HUDEP-2 (cell line): ENCODE measurements at regions not wholly inside any gene's neighbourhood (a gene's known extent, or its start where the extent isn't known, plus 50 kb on each side); places are given as distances from the start of the nearest gene placed in this dataset.

Experiments used
- DNase-seq, 76 experiments: peaks; one replicate each; lab custom pipeline; 2025; ENCODE audit not compliant: unreplicated experiment in 76 of 76; lab: John Stamatoyannopoulos, UW

DNA sequence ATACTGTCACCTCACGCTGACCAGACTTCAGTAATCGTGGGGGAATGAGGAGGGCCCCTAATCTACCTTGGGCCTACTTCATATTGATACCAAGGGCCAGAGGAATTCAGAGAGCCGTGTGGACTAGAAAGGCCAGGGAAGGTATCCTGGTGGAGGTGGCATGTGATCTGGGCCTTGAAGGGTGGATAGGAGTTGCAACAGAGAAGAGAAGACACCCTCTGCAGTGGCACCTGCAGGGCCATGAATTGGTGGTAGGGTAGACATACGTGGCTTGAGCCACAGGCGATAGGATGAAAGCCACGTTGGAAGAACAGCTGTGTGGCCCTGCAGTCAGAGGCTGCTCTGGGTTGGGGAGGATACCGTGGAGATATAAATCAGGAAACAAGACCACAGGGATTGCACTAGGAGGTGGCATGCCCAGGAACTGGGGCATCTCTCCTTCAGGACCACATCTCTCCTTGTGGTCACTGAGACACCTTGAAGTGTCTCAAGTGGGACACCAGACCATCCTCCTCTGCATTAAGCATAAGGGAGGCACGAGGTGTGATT, 141.4 kb downstream of the CYP26B1 start:
- DNase-seq, result no peak

DNA sequence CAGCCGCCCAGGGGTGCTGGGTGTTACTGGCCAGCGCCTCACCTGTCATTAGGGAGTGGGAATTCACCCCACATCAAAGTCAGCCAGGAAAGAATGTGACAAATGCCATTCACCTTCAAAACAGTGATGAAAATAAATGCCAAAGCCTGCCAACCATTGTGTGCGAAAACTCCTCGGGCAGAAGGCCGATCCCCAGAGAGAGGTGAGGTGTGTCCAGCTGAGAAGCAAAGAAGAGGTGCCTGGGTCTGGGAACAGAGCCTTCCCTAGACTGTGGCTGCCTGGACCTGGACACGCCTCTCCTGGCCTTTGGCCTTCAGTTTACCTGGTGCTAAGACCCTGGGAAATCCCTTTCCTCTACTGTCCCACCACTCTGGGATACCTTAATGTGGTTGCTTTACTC, 142.7 kb downstream of the CYP26B1 start:
- DNase-seq, result no peak

DNA sequence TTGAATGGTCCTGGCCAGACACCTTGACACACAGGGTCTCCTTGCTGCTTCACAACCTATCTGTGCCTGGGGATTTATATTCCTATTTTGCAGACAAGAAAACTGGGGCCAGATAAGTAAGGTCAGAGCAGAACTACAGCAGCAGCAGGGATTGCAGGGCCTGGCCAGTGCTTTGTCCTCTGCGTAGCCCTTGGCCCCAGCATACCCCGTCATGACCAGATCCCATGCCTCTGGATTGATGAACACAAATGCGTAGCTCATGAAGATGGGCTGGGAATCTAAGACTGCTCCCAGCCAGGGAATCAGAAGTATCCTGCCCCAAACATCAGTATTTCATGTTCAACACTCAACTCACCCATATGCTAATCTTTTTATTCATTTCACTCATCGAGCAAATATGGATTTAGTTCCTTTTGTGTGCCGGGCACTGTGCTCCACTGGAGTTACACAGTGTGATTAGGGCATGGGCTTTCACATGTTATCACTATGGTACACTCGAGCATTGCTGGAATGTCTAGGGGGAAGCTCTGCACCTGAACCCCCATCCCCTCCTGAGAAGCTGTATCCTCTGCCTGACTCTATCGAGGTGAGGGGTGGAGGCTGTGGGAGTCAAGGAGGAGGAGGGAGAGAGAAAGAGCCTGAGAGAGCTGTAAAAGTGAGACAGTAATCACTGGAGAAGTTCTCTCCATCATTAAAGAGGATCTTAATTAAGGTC, 143.3 kb downstream of the CYP26B1 start:
- no peak for DNase-seq

DNA sequence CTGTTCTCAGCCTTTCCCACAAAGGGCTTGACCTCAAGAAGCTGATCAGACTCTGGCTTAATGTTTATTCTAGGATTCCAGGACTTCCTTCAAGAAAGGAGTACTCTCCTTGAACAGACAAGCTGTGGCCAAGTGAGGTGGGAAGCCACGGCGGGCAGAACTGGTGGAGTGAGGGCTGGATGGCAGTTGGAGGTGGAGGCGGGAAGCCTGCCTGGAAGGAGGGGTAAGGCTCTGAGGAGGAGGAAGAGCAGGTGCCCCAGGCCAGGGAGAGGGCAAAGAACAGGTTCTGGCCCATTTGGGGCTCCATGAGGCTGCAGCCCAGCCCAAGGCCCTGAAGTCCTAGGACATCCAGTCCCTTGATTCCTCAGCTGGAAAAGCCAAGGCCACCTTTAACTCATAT, 143.9 kb downstream of the CYP26B1 start:
- no peak for DNase-seq

DNA sequence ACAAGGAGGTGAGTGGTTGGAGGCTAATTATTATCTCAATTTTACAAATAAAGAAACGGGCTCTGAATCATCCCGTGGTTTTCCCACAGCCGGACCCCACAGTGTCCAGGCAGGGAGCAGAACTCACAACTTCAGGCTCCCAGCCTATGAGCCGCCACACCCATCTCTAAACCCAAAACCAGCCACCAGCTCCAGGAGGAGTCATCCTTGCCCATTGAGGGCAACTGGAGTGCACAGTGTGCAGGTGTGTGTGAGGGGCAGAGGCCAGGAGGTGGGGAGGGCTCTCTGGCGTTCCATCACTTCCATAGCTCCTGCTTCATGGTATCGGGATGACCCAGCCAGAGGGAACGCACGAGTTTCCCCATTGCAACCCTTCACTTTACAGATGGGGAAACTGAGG, 144.5 kb downstream of the CYP26B1 start:
- DNase-seq, result no peak

DNA sequence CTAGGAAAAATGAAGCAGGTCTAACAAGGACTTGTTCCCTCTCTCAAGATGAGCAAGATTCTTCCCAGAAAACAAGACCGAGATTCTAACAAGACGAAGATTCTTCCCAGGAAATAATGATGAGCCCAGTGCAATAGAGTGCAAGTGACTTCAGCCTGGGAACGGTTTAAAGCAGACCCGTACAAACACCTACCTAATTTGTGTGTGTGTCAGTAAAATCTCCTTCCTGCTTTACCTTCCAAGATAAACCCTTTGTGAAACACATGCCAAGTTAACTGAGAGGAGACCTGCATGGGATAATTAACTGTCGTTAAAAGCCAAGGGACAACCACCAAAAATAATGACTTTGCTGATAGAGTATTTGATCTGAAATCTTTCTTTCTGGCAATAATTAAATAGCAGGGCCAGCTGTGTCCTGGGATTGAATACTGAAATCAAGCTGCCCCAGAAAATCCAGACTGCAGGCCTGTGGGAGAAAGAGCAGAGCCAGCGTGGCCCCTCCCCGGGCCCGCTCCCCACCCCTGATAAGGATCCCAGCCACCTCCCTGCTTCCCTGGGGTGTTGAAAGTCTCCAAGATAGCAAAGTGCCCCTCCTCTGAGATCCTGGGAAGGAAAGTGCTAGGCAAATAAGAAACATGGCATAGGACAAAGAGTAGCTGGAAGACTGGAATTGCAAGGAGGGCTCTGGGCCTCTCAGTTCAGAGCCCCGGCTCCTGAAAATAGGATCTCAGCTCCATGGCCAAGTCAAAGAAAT, 145.5 kb downstream of the CYP26B1 start:
- DNase-seq, result no peak

DNA sequence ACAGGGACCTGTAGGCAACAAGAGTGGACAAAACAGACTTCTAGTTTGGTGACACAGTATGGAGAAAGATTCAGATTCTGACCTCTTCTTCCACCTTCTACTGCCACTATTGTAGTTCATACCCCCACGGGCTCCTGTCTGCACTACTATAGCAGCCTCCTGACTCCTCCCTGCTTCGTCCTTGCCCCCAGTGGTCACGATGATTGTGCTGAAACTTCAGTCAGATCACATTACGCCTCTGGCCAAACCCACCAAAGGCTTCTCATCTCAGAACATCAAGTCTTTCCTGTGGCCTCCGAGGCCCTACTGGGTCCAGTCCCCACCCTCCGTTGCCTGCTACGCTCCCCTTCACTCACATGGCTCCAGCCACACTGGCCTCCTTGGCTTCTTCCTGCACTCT, 147.6 kb downstream of the CYP26B1 start:
- no peak for DNase-seq

DNA sequence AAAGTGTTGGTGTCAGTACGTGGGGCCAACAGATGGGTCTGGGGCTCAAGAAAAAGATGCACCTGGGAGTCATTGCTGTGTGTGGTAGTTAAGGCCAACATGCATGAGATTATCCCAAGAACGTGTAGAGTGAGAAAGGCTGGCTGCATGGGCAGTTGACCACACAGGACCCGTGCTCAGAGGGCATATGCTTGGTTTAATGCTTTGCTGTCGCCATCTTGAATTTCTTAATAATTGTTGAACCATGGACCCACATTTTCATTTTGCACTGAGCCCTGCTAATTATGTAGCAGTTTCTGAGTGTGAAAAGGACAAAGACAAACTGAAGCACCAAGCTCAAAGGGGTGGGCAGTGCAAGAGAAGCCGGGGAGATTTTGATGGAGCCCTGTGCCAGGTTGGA, 148.1 kb downstream of the CYP26B1 start:
- no peak for DNase-seq

DNA sequence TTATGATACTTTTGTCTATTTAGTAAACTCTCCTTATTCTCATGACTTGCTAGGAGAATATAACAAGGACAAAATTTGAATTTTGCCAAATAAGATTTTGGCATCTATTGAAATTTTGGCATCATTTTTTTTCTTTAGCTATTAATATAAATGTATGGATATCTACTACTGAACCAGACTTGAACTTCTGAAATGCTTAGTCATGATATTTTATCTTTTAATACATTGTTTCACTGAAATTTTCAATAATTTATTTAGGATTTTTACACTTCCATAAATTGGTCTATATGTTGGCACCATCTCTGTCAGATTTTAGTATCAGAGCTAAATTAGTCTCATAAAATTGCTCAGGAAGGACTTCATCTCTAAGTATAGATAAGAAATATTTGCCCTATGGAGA, 149.8 kb downstream of the CYP26B1 start:
- no peak for DNase-seq

DNA sequence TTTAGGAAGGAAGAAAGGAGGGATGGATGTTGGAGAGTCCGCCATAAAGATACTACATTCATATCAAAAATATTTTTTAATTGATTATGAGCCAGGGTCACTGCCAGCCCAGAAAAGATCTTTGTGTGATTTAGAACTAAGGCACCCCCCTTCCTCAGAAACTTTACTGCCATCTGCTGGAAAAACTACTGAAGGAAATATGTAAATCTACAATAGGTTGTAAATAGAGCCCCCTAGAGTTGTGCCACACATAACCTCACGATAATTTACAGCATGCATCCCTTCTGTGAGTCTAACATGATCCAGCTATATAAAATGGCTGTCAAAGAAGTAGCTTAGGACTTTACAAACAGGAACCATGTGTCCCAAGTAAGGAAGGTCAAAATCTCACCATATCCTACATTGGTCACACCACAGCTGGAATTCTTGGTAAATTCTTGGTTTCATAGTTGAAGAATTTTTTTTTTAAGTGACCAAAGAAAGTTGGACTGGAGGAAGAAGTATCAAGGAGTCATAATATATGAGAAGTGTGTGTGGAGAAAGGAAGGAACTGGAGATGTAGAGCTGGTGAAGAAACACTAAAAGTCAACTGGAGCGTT, 152.5 kb downstream of the CYP26B1 start:
- DNase-seq, result peak in 11 of 76 experiments; percentile 5 to 21 (median 10)

DNA sequence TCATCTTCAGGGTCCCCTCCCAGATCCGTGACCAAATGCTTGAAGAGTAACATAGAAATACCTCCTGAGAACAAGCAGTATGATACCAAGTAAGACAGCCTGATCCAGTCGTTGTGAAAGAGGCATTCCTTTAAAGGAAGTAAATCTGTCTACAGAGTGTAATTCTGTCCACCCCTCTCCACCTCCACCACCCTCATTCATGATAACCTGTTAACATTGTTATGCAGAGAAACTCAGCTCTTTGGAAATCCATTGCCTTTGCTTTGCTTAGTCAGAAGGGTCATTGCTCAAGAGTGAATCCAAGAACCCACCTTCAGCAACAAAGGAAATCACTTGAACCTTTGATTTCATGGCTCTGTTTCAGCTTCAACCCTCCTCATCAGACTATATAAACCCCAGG, 155.6 kb downstream of the CYP26B1 start:
- DNase-seq, result no peak

DNA sequence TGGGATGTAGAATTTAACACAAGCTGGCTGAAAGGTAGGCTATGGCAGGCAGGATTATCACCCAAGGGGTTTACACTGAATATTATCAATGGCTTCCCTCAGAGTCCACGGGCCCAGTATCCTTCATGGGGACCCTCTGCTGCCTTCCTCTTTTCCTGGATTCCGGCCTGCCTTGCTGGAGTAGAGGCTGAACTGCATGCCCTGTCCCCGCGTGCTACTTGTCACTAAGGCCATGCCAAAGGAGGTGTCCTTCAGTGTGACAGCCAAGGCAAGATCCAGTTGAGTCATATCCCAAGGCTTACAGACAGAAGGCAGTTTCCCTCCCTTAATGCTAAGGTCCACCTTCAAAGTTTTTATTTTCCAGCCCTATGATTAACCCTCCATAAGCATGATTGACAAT, 156.3 kb downstream of the CYP26B1 start:
- no peak for DNase-seq

DNA sequence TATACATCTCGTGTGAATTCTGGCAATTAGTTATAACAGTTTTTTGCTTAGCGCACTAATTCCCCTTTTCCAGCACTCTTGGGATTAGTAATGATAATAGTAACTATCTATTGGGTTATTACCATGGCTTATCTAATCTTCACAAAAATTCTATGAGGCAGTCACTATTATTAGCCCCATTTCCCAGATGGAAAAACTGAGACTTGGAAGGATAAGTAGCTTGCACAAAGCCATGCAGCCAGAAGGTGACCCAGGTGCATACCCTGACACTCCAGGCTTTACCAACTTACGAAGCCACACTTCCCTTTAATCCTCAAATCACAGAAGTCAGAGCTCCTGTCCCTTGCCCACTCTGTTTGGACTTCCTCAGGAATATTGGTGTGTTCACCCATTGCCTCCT, 156.8 kb downstream of the CYP26B1 start:
- no peak for DNase-seq

DNA sequence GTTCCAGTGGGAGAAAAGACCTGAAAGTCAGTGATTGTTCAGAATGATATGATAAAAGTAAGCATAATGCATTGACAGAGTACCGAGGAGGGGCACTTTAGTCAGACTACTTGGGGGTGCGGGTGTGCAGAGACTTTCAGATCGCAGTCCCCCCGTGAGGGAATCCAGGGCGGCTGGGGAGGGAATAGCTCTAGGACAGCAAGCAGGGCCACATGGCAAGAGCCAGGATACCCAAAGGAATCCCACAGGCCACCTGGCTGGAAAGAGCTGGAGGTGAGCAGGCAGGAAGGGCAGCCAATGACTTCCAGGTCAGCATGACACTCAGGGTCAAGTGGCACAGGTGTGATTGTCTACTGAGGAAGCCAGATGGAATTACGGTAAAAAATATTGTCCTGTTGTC, 157.5 kb downstream of the CYP26B1 start:
- no peak for DNase-seq

DNA sequence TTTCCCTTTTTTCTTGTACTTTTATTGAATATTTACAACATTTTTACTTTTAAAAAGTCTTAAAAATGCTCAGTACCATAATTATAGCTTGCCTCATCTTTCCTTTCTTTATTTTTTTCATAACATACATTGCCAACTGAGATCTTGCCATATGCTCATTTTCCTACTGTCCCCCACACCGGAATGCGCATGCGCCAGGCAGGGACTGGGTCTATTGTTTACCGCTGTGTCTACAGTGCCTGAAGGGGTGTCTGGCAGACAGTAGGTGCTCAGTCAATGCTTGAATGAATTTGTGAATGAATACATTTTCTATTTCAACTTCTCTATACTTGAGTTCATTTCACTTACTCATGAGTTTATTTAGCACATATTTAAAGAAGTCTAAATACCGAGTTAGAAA, 158.0 kb downstream of the CYP26B1 start:
- DNase-seq, result no peak

DNA sequence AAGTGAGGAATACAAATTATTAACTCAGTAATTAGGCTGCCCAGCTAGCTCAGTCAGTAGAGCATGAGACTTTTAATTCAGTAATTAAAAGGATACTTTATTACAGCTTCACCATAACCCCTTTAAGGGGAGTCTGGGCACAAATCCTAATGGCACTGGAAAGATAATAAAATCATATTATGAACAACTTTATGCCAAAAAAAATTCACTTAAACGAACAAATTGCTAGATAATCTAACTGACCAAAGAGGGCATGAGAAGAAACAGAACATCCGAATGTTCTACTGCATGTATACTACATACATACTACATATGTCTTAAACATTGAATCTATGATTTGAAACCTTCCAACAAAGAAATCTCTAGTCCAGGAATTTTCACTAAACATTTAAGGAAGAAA, 159.5 kb downstream of the CYP26B1 start:
- no peak for DNase-seq

DNA sequence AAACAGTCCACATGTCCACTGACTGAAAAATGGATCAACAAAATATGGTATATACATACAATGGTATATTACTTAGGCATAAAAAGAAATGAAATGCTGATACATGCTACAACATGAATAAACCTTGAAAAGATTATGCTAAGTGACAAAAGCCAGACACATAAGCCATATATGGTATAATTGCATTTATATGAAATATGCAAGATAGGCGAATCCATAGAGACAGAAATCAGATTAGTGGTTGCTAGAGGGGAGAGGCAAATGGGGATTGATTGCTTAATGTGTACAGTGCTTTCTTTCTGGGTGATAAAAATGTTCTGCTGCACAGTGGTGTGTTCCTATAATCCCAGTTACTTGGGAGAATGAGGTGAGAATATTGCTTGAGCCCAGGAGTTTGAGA, 171.0 kb downstream of the CYP26B1 start:
- DNase-seq, result no peak

DNA sequence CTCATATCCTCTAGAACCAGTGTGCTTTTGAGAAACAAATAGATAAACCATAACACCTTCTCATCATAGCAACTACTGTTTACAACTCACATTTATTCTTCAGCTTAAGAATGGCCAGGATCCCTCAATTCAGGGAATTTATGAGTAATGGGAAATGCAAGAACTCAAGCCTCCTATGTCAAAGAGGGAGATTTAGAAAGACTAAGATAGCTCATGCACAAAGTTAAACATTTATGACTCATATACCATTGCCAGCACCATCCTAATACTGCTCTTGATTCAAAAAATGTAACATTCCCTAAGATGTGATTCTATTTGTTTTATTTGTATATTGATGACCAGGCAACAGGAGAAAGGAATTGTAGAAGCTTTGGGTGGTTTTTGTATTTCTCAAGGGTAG, 172.8 kb downstream of the CYP26B1 start:
- no peak for DNase-seq

DNA sequence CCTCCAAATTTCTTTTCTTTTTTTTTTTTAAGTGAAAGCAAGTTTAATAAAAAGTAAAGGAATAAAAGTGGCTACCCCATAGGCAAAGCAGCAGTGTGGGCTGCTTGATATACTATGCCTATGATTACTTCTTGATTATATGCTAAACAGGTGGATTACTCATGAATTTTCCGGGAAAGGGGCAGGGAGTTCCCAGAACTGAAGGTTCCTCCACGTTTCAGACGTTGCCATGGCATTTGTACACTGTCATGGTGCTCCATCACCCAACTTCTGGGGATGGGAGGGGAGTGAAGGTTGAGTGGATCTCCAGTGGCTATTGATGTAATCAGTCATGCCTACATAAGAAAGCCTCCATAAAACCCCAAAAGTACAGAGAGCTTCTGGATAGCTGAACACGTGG, 176.2 kb downstream of the CYP26B1 start:
- peak in 11 of 76 experiments; percentile 3 to 33 (median 7) for DNase-seq

DNA sequence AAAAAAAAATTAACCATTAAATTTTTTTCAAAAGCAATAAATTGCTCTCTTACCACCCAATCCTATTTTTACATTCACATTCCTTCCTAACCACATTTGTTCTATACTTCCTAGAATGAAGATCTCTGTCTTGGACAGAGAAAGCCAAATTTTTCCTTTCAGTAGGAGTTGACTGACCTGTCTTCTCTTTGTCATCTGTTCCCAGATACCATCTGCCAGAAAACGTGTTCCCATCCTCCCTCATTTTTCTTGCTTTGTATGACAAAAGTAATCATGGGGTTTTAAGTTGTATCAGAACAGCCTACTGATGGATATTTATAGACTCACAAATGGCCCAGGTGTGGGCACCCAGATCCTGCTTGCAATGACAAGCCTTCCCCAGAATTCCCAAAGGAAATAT, 182.1 kb downstream of the CYP26B1 start:
- DNase-seq, result no peak

DNA sequence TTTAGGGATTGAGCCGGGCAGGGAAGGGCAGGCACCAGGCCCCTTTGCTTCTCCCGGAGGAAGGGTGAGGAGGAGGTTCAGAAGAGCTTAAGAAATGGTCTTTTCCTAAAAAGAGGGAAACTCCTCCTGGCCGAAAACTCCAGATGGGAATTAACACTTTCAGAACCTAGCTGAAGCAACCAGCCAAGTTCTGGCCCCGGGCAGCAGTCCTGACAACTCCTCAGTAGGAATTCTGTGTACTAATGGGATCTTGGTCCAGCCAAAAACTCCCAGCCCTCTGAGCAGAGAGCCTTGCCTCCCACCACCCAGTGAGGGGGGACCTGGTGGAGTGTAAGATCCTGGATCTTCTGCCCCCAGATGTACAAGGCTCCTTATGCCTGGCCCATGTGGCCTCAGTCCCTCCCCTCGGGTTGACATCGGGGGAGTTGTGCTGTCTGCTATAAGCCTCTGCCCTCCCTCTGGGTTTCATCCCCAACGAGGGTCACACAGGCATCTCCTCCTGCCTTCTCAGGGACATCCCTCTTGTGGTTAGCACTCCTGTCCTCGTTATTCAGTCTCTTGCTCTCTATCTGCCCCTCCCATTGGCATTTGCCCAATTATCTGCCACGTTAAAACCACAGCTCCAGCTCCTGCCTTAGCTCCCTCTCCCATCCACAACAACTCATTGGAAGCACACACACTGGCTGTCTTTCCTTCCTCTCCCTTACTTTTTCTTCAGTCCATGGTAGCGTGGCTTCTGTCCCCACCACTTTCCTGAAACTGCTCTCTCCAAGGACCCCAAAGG, 184.6 kb downstream of the CYP26B1 start:
- DNase-seq, result peak in 9 of 76 experiments; percentile 0 to 14 (median 3)
